ENCODE measurements at regions not wholly inside any gene's neighbourhood (a gene's known extent, or its start where the extent isn't known, plus 50 kb on each side); places are given as distances from the start of the nearest gene placed in this dataset.

- Mint-ChIP-seq H3K4me1 (peaks cover 43% of the 10 kb centered on the region), H3K4me3 (no peak overlapping the region), H3K27me3 (ENCODE audit: insufficient read depth, low read depth) (peaks cover 12% of the 10 kb centered on the region), H3K9me3 (peaks cover 9% of the 10 kb centered on the region), H3K27ac (peak overlapping the region; percentile 92), H3K36me3 (no peaks in the 10 kb centered on the region)
- Histone ChIP-seq H3K9me3 (ENCODE audit: low read depth) (no peaks in the 10 kb centered on the region), H3K9ac (no peak overlapping the region), H3F3A (ENCODE audit: low read depth) (no peaks in the 10 kb centered on the region), H2AFZ (replicated peaks) (no peak overlapping the region), H3K27ac (no peak overlapping the region), H3K27me3 (no peaks in the 10 kb centered on the region), H3K79me2 (ENCODE audit: low read depth) (no peaks in the 10 kb centered on the region), H3K4me1 (peaks cover 4% of the 10 kb centered on the region), H3K4me2 (no peak overlapping the region), H4K20me1 (ENCODE audit: low read depth) (no peaks in the 10 kb centered on the region), H3K36me3 (no peaks in the 10 kb centered on the region), H3K4me3 (no peak overlapping the region)
- TF ChIP-seq EZH2phosphoT487 (IDR thresholded peaks at IDR 0.05) (no peak), CTCF (IDR thresholded peaks at IDR 0.05) (no peak), EZH2 (IDR thresholded peaks at IDR 0.05) (no peak)
- no peak for DNase-seq (ENCODE audit: low spot score)
Observed at GRCh38 chr11:116232364-116232828, 540.4 kb downstream of the BUD13 start.

DNA sequence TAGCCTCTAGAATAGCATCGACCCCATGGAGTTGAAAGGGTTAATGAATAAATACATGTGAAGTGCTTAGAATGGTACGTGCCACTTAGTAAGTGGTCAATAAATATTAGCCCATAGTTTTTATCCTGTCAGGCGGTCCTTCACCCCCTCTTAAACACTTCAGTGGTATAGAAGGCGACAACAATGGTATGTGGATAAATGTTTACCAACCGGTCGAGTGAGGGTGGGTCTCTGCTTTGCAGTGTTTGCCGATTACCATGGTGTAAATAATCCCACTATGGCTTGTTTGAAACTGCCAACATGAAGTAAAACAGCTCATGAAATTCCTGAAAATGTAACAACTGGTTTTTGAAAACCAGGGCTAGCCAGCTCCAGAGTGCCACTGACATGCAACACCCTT is 541.2 kb downstream of the BUD13 start:
- Histone ChIP-seq H4K20me1 (ENCODE audit: low read depth) (no peaks in the 10 kb centered on the region), H3K27ac (no peak overlapping the region), H3F3A (ENCODE audit: low read depth) (no peaks in the 10 kb centered on the region), H3K27me3 (no peaks in the 10 kb centered on the region), H3K9me3 (ENCODE audit: low read depth) (no peaks in the 10 kb centered on the region), H3K4me1 (peaks cover 4% of the 10 kb centered on the region), H2AFZ (replicated peaks) (no peak overlapping the region), H3K36me3 (no peaks in the 10 kb centered on the region), H3K4me2 (no peak overlapping the region), H3K9ac (no peak overlapping the region), H3K79me2 (ENCODE audit: low read depth) (no peaks in the 10 kb centered on the region), H3K4me3 (no peak overlapping the region)
- Mint-ChIP-seq H3K4me1 (peaks cover 45% of the 10 kb centered on the region), H3K27ac (no peak overlapping the region), H3K4me3 (no peak overlapping the region), H3K27me3 (ENCODE audit: insufficient read depth, low read depth) (peaks cover 13% of the 10 kb centered on the region), H3K36me3 (no peaks in the 10 kb centered on the region), H3K9me3 (peaks cover 9% of the 10 kb centered on the region)
- no peak for DNase-seq (ENCODE audit: low spot score)
- TF ChIP-seq EZH2 (IDR thresholded peaks at IDR 0.05) (no peak), CTCF (IDR thresholded peaks at IDR 0.05) (no peak)

DNA sequence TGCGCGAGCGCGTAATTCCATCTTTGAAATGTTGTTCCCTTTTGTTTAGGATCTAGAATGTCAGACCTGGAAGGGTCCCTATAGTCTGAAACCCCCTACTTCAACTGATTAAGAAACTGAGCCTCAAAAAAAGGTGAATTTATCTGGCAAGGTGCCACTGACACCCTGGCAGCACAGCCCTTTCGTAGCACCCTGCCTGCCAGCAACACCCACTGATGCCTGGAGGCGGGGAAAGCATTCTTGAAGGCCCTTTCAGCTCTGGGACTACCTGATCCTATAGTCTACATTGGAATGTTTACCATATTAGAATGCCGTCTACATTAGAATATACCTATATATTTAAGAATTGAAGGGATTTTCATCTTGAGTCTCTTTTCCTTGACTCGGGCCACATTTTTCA is 542.3 kb downstream of the BUD13 start:
- H3K4me2 ChIP-seq = no peak overlapping the region
- no peak overlapping the region for H2AFZ ChIP-seq (replicated peaks)
- H3K36me3 Mint-ChIP-seq = no peaks in the 10 kb centered on the region
- no peak for TF ChIP-seq EZH2 (IDR thresholded peaks at IDR 0.05)
- TF ChIP-seq CTCF (IDR thresholded peaks at IDR 0.05) = no peak
- no peak for TF ChIP-seq EZH2phosphoT487 (IDR thresholded peaks at IDR 0.05)
- no peaks in the 10 kb centered on the region for H3K36me3 ChIP-seq
- H3K27me3 Mint-ChIP-seq (ENCODE audit: insufficient read depth, low read depth) = peaks cover 13% of the 10 kb centered on the region
- no peaks in the 10 kb centered on the region for H3K27me3 ChIP-seq
- H3K27ac ChIP-seq = no peak overlapping the region
- H3K9me3 Mint-ChIP-seq = peaks cover 9% of the 10 kb centered on the region
- H3K4me3 ChIP-seq = no peak overlapping the region
- no peaks in the 10 kb centered on the region for H3F3A ChIP-seq (ENCODE audit: low read depth)
- DNase-seq (ENCODE audit: low spot score) = no peak
- no peaks in the 10 kb centered on the region for H4K20me1 ChIP-seq (ENCODE audit: low read depth)
- H3K4me1 ChIP-seq = peaks cover 4% of the 10 kb centered on the region
- H3K4me1 Mint-ChIP-seq = peaks cover 53% of the 10 kb centered on the region
- H3K27ac Mint-ChIP-seq = peak overlapping the region; percentile 50
- no peaks in the 10 kb centered on the region for H3K9me3 ChIP-seq (ENCODE audit: low read depth)
- no peak overlapping the region for H3K4me3 Mint-ChIP-seq
- no peak overlapping the region for H3K9ac ChIP-seq
- no peaks in the 10 kb centered on the region for H3K79me2 ChIP-seq (ENCODE audit: low read depth)
